WI38 (cell line): ENCODE measurements at regions not wholly inside any gene's neighbourhood (a gene's known extent, or its start where the extent isn't known, plus 50 kb on each side); places are given as distances from the start of the nearest gene placed in this dataset.

ENCODE experiments used
- H3K4me3 ChIP-seq: 2 replicates; pipeline ENCODE4 v1.5.1; 2011; ENCODE audit warnings: low read depth, mild to moderate bottlenecking, control low read depth, low read length
- TF ChIP-seq, protein P1 (sequence below): IDR thresholded peaks from 2 replicates; pipeline ENCODE4 v1.5.1; 2012; ENCODE audit warnings: low read depth, mild to moderate bottlenecking, control low read depth, low read length

- TF ChIP-seq, protein P1, sequence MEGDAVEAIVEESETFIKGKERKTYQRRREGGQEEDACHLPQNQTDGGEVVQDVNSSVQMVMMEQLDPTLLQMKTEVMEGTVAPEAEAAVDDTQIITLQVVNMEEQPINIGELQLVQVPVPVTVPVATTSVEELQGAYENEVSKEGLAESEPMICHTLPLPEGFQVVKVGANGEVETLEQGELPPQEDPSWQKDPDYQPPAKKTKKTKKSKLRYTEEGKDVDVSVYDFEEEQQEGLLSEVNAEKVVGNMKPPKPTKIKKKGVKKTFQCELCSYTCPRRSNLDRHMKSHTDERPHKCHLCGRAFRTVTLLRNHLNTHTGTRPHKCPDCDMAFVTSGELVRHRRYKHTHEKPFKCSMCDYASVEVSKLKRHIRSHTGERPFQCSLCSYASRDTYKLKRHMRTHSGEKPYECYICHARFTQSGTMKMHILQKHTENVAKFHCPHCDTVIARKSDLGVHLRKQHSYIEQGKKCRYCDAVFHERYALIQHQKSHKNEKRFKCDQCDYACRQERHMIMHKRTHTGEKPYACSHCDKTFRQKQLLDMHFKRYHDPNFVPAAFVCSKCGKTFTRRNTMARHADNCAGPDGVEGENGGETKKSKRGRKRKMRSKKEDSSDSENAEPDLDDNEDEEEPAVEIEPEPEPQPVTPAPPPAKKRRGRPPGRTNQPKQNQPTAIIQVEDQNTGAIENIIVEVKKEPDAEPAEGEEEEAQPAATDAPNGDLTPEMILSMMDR = no peak
- H3K4me3 ChIP-seq = no peak overlapping the region
Observed at GRCh38 chr6:140846503-140847261, 1286.0 kb upstream of the GJE1 start.

DNA sequence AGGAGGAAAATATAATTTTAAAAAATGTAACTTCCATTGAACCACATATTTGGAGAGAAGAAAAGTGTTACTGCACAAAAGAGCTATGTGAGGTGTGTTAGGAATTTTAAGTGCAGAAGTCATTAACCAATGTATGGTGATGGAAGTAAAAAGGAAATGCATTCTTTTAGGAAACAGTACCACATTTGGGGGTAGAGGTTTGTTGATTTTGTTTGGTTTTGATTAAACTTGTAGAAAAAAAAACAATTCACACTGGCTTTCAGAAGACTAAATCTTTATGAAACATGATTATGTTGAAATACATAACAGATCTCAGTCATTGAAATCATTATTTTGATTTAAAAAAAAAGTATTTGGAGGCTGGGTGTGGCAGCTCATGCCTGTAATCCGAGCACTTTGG, 1287.0 kb upstream of the GJE1 start:
- no peak overlapping the region for H3K4me3 ChIP-seq
- TF ChIP-seq, protein P1 = no peak

- TF ChIP-seq, protein P1 = no peak
- no peak overlapping the region for H3K4me3 ChIP-seq
Observed at GRCh38 chr6:140844167-140844566, 1288.6 kb upstream of the GJE1 start.

GRCh38 chr6:140833408-140833807, 1299.3 kb upstream of the GJE1 start:
- no peak overlapping the region for H3K4me3 ChIP-seq
- TF ChIP-seq, protein P1 = no peak

- no peak overlapping the region for H3K4me3 ChIP-seq
Observed at GRCh38 chr6:140830666-140831065, 1302.1 kb upstream of the GJE1 start.

GRCh38 chr6:140828856-140829255, 1303.9 kb upstream of the GJE1 start:
- H3K4me3 ChIP-seq = no peak overlapping the region
- TF ChIP-seq, protein P1 = no peak

More at GRCh38 chr6:140830666-140831065, 1302.1 kb upstream of the GJE1 start:
- TF ChIP-seq, protein P1 = no peak

GRCh38 chr6:140827593-140827992, 1305.1 kb upstream of the GJE1 start:
- no peak overlapping the region for H3K4me3 ChIP-seq
- TF ChIP-seq, protein P1 = no peak
